Stimulated activated memory B cell treated with anti-CD40 and anti-IgM and Interleukin-4, amounts not matched to agents 10 μg/mL and 1 μg/mL and 100 μg/mL, for 72 hours (primary cell): ENCODE measurements at regions not wholly inside any gene's neighbourhood (a gene's known extent, or its start where the extent isn't known, plus 50 kb on each side); places are given as distances from the start of the nearest gene placed in this dataset.

ENCODE experiments used
- ATAC-seq: fragments of 150-1000 bp; cut with Tn5 transposase; 2 replicates; pipeline ENCODE4 v1.10.0; 2021
- H3K27ac Mint-ChIP-seq: one replicate; pipeline ENCODE4 v1.8.0; 2022; ENCODE audit warnings: mild to moderate bottlenecking, mixed read lengths
- H3K27me3 Mint-ChIP-seq: one replicate; pipeline ENCODE4 v1.8.0; 2022; ENCODE audit warnings: mixed read lengths
- H3K36me3 Mint-ChIP-seq: one replicate; pipeline ENCODE4 v1.8.0; 2022; ENCODE audit warnings: mixed read lengths
- H3K4me1 Mint-ChIP-seq: one replicate; pipeline ENCODE4 v1.8.0; 2022; ENCODE audit warnings: mixed read lengths
- H3K4me3 Mint-ChIP-seq: one replicate; pipeline ENCODE4 v1.8.0; 2022; ENCODE audit warnings: mild to moderate bottlenecking, moderate library complexity, mixed read lengths
- H3K9me3 Mint-ChIP-seq: one replicate; pipeline ENCODE4 v1.8.0; 2022; ENCODE audit warnings: mixed read lengths

- Mint-ChIP-seq H3K27me3 (peaks cover 46% of the 10 kb centered on the region), H3K4me1 (no peaks in the 10 kb centered on the region), H3K36me3 (no peaks in the 10 kb centered on the region), H3K9me3 (peaks cover 7% of the 10 kb centered on the region), H3K27ac (no peak overlapping the region), H3K4me3 (no peak overlapping the region)
- ATAC-seq = no peak
Measured at GRCh38 chr17:5705876-5706576, 121.7 kb upstream of the NLRP1 start.

- no peak overlapping the region for H3K27ac Mint-ChIP-seq
- ATAC-seq = peak; percentile 58
- H3K4me3 Mint-ChIP-seq = no peak overlapping the region
- peaks cover 49% of the 10 kb centered on the region for H3K27me3 Mint-ChIP-seq
- H3K9me3 Mint-ChIP-seq = peaks cover 7% of the 10 kb centered on the region
- no peaks in the 10 kb centered on the region for H3K4me1 Mint-ChIP-seq
- H3K36me3 Mint-ChIP-seq = no peaks in the 10 kb centered on the region
Measured at GRCh38 chr17:5706577-5707210, 122.4 kb upstream of the NLRP1 start.

DNA sequence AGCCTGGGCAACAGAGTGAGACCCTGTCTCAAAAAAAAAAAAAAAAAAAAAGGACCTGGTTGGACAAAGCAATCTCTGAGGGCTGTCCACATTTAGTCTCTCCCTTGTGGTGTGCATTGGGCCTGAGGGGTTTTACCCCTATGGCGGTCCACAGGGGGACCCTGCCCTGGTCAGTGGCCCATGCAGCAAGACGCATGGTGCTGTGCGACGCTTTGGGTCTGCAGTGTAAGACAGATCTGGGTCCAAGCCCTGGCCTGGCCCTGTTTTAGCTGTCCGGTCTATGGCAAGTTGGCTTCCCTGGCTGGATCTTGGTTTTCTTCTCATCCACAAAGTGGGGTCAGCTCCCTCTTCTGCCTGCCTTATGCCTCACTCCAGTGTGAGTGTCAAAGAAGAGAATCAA, 123.2 kb upstream of the NLRP1 start:
- peaks cover 7% of the 10 kb centered on the region for H3K9me3 Mint-ChIP-seq
- no peak overlapping the region for H3K4me3 Mint-ChIP-seq
- no peaks in the 10 kb centered on the region for H3K4me1 Mint-ChIP-seq
- no peak overlapping the region for H3K27ac Mint-ChIP-seq
- H3K36me3 Mint-ChIP-seq = no peaks in the 10 kb centered on the region
- peaks cover 55% of the 10 kb centered on the region for H3K27me3 Mint-ChIP-seq
- no peak for ATAC-seq

GRCh38 chr17:5708344-5708743, 124.0 kb upstream of the NLRP1 start:
- H3K4me3 Mint-ChIP-seq = no peak overlapping the region
- H3K27me3 Mint-ChIP-seq = peaks cover 58% of the 10 kb centered on the region
- no peaks in the 10 kb centered on the region for H3K4me1 Mint-ChIP-seq
- ATAC-seq = no peak
- H3K36me3 Mint-ChIP-seq = no peaks in the 10 kb centered on the region
- H3K27ac Mint-ChIP-seq = no peak overlapping the region
- peaks cover 7% of the 10 kb centered on the region for H3K9me3 Mint-ChIP-seq

- H3K9me3 Mint-ChIP-seq = peaks cover 7% of the 10 kb centered on the region
- H3K4me1 Mint-ChIP-seq = no peaks in the 10 kb centered on the region
- no peak for ATAC-seq
- no peaks in the 10 kb centered on the region for H3K36me3 Mint-ChIP-seq
- peaks cover 57% of the 10 kb centered on the region for H3K27me3 Mint-ChIP-seq
- H3K4me3 Mint-ChIP-seq = no peak overlapping the region
- H3K27ac Mint-ChIP-seq = no peak overlapping the region
Measured at GRCh38 chr17:5711344-5711743, 127.0 kb upstream of the NLRP1 start.

DNA sequence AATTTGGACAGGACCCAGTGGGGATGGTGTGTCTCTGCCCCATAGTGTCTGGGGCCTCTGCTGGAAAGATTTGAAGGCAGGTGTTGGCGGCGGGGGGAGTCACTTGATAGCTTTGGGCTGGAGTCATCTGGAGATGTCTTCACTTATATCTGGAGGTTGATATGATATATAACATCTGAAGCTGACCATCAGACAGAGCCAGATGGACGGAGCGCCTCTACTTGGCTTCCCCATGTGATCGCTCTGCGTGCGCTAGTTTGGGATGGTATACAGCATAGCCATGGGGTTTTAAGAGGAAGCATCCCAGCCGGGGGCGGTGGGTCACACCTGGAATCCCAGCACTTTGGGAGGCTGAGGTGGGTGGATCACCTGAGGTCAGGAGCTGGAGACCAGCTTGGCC, 130.7 kb upstream of the NLRP1 start:
- Mint-ChIP-seq H3K27ac (no peak overlapping the region), H3K4me1 (no peaks in the 10 kb centered on the region), H3K36me3 (no peaks in the 10 kb centered on the region), H3K9me3 (peaks cover 9% of the 10 kb centered on the region), H3K27me3 (peaks cover 77% of the 10 kb centered on the region), H3K4me3 (no peak overlapping the region)
- no peak for ATAC-seq

DNA sequence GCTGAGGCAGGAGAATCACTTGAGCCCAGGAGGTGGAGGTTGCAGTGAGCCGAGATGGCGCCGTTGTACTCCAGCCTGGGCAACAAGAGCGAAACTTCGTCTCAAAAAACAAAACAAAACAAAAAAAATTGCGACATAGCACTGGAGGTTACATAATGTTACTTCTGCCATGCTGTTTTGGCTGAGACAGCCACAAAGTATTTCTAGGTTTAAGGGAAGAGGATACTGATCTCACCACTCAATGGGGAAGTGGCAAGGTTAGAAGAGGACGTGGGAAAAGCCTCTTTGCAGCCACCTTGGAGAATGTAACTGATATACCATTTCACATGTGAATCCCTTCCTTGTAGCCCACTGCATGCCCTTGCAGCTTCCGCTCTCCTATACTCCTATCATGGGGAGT, 131.2 kb upstream of the NLRP1 start:
- peaks cover 77% of the 10 kb centered on the region for H3K27me3 Mint-ChIP-seq

GRCh38 chr17:5718726-5719125, 134.4 kb upstream of the NLRP1 start:
- H3K9me3 Mint-ChIP-seq = peaks cover 3% of the 10 kb centered on the region
- no peak overlapping the region for H3K27ac Mint-ChIP-seq
- no peaks in the 10 kb centered on the region for H3K4me1 Mint-ChIP-seq
- ATAC-seq = no peak
- peaks cover 64% of the 10 kb centered on the region for H3K27me3 Mint-ChIP-seq
- no peaks in the 10 kb centered on the region for H3K36me3 Mint-ChIP-seq
- no peak overlapping the region for H3K4me3 Mint-ChIP-seq

More for the DNA sequence above, 131.2 kb upstream of the NLRP1 start:
- no peak for ATAC-seq
- no peaks in the 10 kb centered on the region for H3K4me1 Mint-ChIP-seq
- no peak overlapping the region for H3K27ac Mint-ChIP-seq
- H3K36me3 Mint-ChIP-seq = no peaks in the 10 kb centered on the region
- peaks cover 6% of the 10 kb centered on the region for H3K9me3 Mint-ChIP-seq
- no peak overlapping the region for H3K4me3 Mint-ChIP-seq

GRCh38 chr17:5719976-5720375, 135.7 kb upstream of the NLRP1 start:
- ATAC-seq = no peak
- Mint-ChIP-seq H3K4me3 (no peak overlapping the region), H3K9me3 (peaks cover 11% of the 10 kb centered on the region), H3K4me1 (no peaks in the 10 kb centered on the region), H3K27me3 (peaks cover 72% of the 10 kb centered on the region), H3K27ac (no peak overlapping the region), H3K36me3 (no peaks in the 10 kb centered on the region)

- H3K9me3 Mint-ChIP-seq = no peaks in the 10 kb centered on the region
- no peak overlapping the region for H3K27ac Mint-ChIP-seq
- no peak overlapping the region for H3K4me3 Mint-ChIP-seq
Measured at GRCh38 chr17:5730373-5730772, 146.1 kb upstream of the NLRP1 start.

DNA sequence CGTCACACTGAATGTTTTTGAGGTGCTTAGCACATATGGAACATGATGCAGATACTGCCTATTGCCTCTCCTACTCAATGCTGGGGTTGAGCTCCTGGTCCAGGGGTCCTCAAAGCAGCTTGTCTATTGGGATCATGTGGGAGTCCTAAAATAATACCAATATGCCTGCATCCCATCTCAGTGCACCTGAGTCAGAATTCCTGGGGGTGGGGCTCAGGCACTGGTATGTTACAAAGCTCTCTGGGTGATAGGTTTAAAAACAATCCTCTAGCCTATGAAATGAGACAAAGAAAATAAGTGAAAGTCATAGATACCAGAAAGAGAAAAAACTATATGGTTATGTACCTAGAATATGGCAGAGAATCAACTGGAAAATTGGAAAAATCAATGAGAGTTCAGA, 156.6 kb upstream of the NLRP1 start:
- no peak for ATAC-seq
- no peak overlapping the region for H3K27ac Mint-ChIP-seq
- no peaks in the 10 kb centered on the region for H3K4me1 Mint-ChIP-seq
- no peaks in the 10 kb centered on the region for H3K9me3 Mint-ChIP-seq
- no peak overlapping the region for H3K4me3 Mint-ChIP-seq
- no peaks in the 10 kb centered on the region for H3K27me3 Mint-ChIP-seq
- no peaks in the 10 kb centered on the region for H3K36me3 Mint-ChIP-seq

More at GRCh38 chr17:5730373-5730772, 146.1 kb upstream of the NLRP1 start:
- H3K27me3 Mint-ChIP-seq = peaks cover 28% of the 10 kb centered on the region
- H3K4me1 Mint-ChIP-seq = no peaks in the 10 kb centered on the region
- no peak for ATAC-seq
- H3K36me3 Mint-ChIP-seq = no peaks in the 10 kb centered on the region

- no peaks in the 10 kb centered on the region for H3K27me3 Mint-ChIP-seq
- H3K4me1 Mint-ChIP-seq = no peaks in the 10 kb centered on the region
- no peak overlapping the region for H3K27ac Mint-ChIP-seq
- no peak for ATAC-seq
- H3K9me3 Mint-ChIP-seq = no peaks in the 10 kb centered on the region
- no peaks in the 10 kb centered on the region for H3K36me3 Mint-ChIP-seq
- no peak overlapping the region for H3K4me3 Mint-ChIP-seq
Measured at GRCh38 chr17:5741810-5742209, 157.5 kb upstream of the NLRP1 start.

DNA sequence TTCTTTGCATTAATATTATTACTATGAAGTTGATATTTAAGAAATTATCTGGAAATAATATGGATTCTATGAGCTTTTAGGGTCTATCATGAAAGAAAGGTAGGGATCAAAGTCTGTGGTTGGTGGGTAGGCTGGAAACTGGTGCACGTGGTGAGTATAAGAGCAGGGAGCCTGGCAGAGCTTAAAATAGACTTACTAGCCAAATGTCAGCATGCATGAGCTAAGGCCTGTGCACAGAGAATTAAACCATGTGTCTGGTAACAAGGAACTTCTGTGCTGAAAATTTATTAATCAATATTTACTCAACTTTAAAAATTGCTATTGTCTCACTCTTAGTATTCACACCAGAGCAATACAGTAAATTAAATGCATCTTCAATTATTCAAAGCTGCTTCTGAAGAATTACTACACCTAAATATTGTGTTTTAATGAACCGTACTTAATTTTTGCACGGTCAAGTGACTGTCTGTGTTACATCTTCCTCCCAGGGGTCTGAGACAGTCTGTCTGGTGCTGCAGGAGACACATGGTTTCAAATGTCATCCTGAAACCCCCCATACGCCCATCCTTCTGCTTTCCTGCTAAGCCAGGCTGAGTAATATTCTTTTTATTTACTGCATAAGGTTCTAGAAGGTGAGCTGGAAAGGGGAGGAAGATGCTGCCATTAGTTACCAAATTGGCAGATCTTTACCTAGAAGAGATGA, 161.0 kb upstream of the NLRP1 start:
- Mint-ChIP-seq H3K36me3 (no peaks in the 10 kb centered on the region), H3K4me1 (no peaks in the 10 kb centered on the region), H3K27me3 (no peaks in the 10 kb centered on the region), H3K4me3 (no peak overlapping the region), H3K27ac (no peak overlapping the region), H3K9me3 (no peaks in the 10 kb centered on the region)
- no peak for ATAC-seq

- H3K4me3 Mint-ChIP-seq = no peak overlapping the region
- H3K36me3 Mint-ChIP-seq = no peaks in the 10 kb centered on the region
- H3K27me3 Mint-ChIP-seq = no peaks in the 10 kb centered on the region
- ATAC-seq = no peak
- H3K9me3 Mint-ChIP-seq = no peaks in the 10 kb centered on the region
- H3K27ac Mint-ChIP-seq = no peak overlapping the region
- H3K4me1 Mint-ChIP-seq = no peaks in the 10 kb centered on the region
Measured at GRCh38 chr17:5747276-5747675, 163.0 kb upstream of the NLRP1 start.

DNA sequence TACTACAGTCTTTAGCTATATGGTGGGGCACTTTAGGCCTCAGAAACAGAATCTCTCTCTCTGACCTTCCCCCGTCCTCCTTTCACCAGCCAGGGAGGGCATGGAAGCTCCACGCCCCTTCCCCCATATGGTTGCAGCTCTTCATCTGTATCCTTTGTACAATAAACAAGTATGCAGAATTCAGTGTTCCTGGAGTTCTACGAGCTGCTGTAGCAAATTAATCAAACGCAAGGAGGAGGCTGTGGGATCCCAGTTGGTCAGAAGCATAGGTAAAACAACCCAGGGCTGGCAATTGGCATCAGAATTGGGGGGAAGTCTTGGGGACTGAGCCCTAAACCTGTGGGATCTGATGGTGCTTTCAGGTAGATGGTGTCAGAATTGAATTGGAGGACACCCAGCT, 163.7 kb upstream of the NLRP1 start:
- H3K4me3 Mint-ChIP-seq = no peak overlapping the region
- H3K27ac Mint-ChIP-seq = no peak overlapping the region
- ATAC-seq = no peak
- no peaks in the 10 kb centered on the region for H3K36me3 Mint-ChIP-seq
- no peaks in the 10 kb centered on the region for H3K4me1 Mint-ChIP-seq
- peaks cover 2% of the 10 kb centered on the region for H3K27me3 Mint-ChIP-seq
- no peaks in the 10 kb centered on the region for H3K9me3 Mint-ChIP-seq

GRCh38 chr17:5753421-5753820, 169.1 kb upstream of the NLRP1 start:
- ATAC-seq = no peak
- H3K27ac Mint-ChIP-seq = no peak overlapping the region
- H3K4me1 Mint-ChIP-seq = no peaks in the 10 kb centered on the region
- no peaks in the 10 kb centered on the region for H3K9me3 Mint-ChIP-seq
- H3K27me3 Mint-ChIP-seq = peaks cover 31% of the 10 kb centered on the region
- H3K4me3 Mint-ChIP-seq = no peak overlapping the region
- H3K36me3 Mint-ChIP-seq = no peaks in the 10 kb centered on the region
